Body of pancreas (tissue), 4 donors: ENCODE measurements at regions not wholly inside any gene's neighbourhood (a gene's known extent, or its start where the extent isn't known, plus 50 kb on each side); places are given as distances from the start of the nearest gene placed in this dataset.

Source experiments
- ATAC-seq: fragments of 150-250 bp; one replicate; pipeline ENCODE4 v1.9.1; 2016
- DNase-seq, 4 donors: peaks; one replicate each; pipeline ENCODE4 v3.0.0-alpha.2; 2019
- H3K27ac ChIP-seq, 4 donors: fragments of 200-600 bp; sonication (generic); 1 replicate in 3 of 4; 2 replicates in 1 of 4; pipeline versions ENCODE4 v1.5.1 to v1.6.1; 2016 to 2019; ENCODE audit warnings: mild to moderate bottlenecking in 1 of 4, mixed read lengths in 1 of 4, moderate library complexity in 1 of 4
- H3K27me3 ChIP-seq, 2 donors: fragments of 200-600 bp; sonication (generic); one replicate each; pipeline ENCODE4 v1.6.0; 2016; ENCODE audit warnings: mild to moderate bottlenecking in 1 of 2
- H3K36me3 ChIP-seq, 2 donors: fragments of 200-600 bp; sonication (generic); replicated peaks in 1 of 2; 2 replicates each; pipeline ENCODE4 v1.5.1; 2016; ENCODE audit warnings: low read depth in 2 of 2; ENCODE audit not compliant: insufficient read depth in 1 of 2
- H3K4me1 ChIP-seq: fragments of 200-600 bp; sonication (generic); one replicate; pipeline ENCODE4 v1.6.0; 2016
- H3K4me3 ChIP-seq, 2 donors: fragments of 200-600 bp; sonication (generic); 1 replicate in 1 of 2; 2 replicates in 1 of 2; pipeline ENCODE4 v1.5.1; 2016 to 2019
- H3K9me3 ChIP-seq, 3 donors: fragments of 200-600 bp; sonication (generic); 1 replicate in 2 of 3; 2 replicates in 1 of 3; pipeline ENCODE4 v1.5.1; 2016
- POLR2A ChIP-seq, 3 donors: fragments of 450-650 bp; IDR thresholded peaks; one replicate each; pipeline ENCODE4 v1.6.1; 2016; ENCODE audit warnings: antibody characterized with exemption in 3 of 3, mild to moderate bottlenecking in 2 of 3
- WGBS, 2 donors: methylation state at CpG; one replicate each; pipeline ENCODE4 v1.1.5; 2017; 5-methylcytosine and 5-hydroxymethylcytosine counted together
- intact Hi-C: fragments of 100-400 bp; cut with DNase I; formaldehyde crosslinking; loops from one replicate; pipeline ENCODE4 v1.15.1; 2023
- TF ChIP-seq, protein P1 (sequence below), 7 experiments: fragments of 450-650 bp in 4 of 7; fragments of 200-600 bp in 3 of 7; sonication (generic) in 3 of 7; IDR thresholded peaks; one replicate each; pipeline ENCODE4 v1.5.1; 2016 to 2019; ENCODE audit warnings: antibody characterized with exemption in 7 of 7

DNA sequence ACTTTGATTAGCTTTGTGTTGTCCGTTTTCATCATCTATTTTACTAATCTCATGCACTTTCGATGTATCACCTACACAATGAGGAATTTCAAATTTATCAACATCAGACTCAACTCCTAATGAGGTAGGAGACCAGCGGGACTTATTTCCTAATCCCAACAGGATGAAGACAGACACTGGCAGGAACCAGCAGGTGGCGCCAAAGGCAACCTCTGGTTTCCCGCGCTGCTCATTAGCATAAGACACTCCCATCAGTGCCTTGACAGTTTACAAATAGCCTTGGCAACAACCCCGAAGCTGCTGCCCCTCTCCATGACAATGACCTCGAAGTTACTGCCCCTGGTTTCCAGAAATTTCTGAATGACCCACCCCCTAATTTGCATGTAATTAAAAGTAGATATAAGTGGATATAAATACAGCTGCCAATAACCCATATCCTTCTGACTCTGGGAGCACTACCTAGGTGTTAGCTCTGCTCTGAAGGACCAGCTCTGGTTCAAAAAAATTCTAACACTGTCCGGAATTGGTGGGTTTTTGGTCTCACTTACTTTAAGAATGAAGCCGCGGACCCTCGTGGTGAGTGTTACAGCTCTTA lies 974.8 kb downstream of the ADGRL2 start:
- TF ChIP-seq, protein P1, sequence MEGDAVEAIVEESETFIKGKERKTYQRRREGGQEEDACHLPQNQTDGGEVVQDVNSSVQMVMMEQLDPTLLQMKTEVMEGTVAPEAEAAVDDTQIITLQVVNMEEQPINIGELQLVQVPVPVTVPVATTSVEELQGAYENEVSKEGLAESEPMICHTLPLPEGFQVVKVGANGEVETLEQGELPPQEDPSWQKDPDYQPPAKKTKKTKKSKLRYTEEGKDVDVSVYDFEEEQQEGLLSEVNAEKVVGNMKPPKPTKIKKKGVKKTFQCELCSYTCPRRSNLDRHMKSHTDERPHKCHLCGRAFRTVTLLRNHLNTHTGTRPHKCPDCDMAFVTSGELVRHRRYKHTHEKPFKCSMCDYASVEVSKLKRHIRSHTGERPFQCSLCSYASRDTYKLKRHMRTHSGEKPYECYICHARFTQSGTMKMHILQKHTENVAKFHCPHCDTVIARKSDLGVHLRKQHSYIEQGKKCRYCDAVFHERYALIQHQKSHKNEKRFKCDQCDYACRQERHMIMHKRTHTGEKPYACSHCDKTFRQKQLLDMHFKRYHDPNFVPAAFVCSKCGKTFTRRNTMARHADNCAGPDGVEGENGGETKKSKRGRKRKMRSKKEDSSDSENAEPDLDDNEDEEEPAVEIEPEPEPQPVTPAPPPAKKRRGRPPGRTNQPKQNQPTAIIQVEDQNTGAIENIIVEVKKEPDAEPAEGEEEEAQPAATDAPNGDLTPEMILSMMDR (IDR thresholded peaks at IDR 0.05), result peak; percentile 19 to 52 (median 43)
- no peak for TF ChIP-seq POLR2A (IDR thresholded peaks at IDR 0.05)
- no peaks in the 10 kb centered on the region for H3K36me3 ChIP-seq
- H3K4me3 ChIP-seq, result no peak overlapping the region
- no peak overlapping the region for H3K27ac ChIP-seq
- WGBS, 2 donors, result 62 to 68% methylated on average over 12 of the region's 12 CpGs
- DNase-seq (peak; percentile 43 to 67 (median 54)), ATAC-seq (no peak)
- H3K4me1 ChIP-seq, result no peaks in the 10 kb centered on the region
- H3K27me3 ChIP-seq, result no peaks in the 10 kb centered on the region
- intact Hi-C loops, result no loop called here
- no peaks in the 10 kb centered on the region for H3K9me3 ChIP-seq

DNA sequence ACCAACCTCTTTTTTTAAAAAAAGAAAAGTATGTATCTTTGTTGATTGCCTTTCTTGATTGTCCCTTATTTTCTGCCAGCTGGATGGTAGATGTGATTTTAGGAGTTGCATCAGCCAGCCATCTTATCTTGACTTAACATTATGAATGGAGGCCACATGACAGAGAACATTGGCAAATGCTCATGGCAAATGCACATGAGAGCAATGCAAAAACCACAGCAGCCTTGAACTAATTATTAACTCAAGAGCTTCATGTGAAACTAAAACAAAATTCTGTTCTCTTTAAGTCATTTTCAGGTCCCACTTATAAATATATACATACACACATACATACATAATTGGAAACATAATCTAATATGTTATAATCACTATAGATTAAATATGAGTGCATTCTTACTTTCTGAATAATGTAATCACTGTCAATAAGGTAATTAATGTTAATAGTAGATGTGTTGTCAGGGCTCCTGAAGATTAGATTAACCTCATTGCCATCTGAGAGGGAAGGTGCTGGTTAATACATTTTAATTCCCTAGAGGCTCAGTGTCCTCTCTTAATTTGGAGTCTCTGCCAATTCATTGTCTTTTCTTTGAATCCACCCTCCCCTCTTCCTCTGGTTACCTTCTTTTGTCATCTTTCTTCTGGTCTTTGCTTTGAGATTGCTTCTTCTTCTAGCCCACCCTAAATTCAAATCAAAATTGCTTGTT lies 962.2 kb downstream of the ADGRL2 start:
- no peaks in the 10 kb centered on the region for H3K27me3 ChIP-seq
- DNase-seq (no peak), ATAC-seq (no peak)
- no peaks in the 10 kb centered on the region for H3K4me1 ChIP-seq
- intact Hi-C loops, result no loop called here
- H3K9me3 ChIP-seq, result no peaks in the 10 kb centered on the region
- no peak overlapping the region for H3K4me3 ChIP-seq
- H3K36me3 ChIP-seq, result no peaks in the 10 kb centered on the region
- TF ChIP-seq POLR2A (IDR thresholded peaks at IDR 0.05), result no peak
- TF ChIP-seq, protein P1 (IDR thresholded peaks at IDR 0.05), result no peak
- no peak overlapping the region for H3K27ac ChIP-seq

DNA sequence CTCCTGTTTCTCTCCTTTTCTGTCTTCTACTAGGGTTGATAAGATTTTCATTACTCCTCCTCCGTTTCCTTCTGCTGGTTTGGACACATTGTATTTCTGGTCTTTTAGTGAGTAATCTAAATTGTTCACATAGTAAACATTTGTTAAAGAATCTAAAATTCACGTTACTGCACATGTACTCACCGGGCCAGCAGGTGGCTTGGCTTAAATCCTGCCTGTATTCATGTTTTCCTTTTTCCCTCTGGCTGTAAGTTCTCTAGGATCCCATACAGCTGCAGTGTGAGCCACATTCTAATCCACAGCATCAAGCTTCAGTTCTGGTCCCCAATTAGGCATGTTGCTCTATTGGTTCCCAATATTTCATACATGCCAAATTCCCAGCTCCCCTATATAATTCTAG lies 958.3 kb downstream of the ADGRL2 start:
- H3K4me3 ChIP-seq, result no peak overlapping the region
- DNase-seq, result no peak
- intact Hi-C loops, result no loop called here
- no peaks in the 10 kb centered on the region for H3K36me3 ChIP-seq
- 39 to 42% methylated on average over 3 of the region's 3 CpGs for WGBS, 2 donors
- no peak overlapping the region for H3K27ac ChIP-seq
- no peak for ATAC-seq
- H3K9me3 ChIP-seq, result no peaks in the 10 kb centered on the region
- TF ChIP-seq POLR2A (IDR thresholded peaks at IDR 0.05), result no peak
- TF ChIP-seq, protein P1 (IDR thresholded peaks at IDR 0.05), result no peak
- no peaks in the 10 kb centered on the region for H3K4me1 ChIP-seq
- no peaks in the 10 kb centered on the region for H3K27me3 ChIP-seq

DNA sequence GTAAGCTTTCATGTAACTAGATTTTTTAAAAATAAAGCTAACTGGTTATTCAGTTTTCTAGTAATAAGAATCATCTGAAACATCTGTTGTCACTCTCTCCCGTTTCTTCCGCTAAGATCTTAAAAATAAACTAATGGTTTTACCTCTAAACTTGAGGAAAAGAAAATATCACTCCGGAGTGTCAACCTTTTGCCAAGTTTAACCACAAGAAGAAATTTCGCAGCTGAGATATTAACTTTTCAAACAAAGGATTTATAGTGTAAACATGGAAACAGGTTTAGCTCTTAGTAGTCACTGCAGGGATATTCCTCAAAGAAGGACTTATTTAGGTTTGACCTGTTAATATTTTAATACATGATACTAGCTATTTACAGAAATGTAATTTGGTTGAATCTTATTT lies 954.9 kb downstream of the ADGRL2 start:
- Histone ChIP-seq H3K27ac (no peak overlapping the region), H3K9me3 (no peaks in the 10 kb centered on the region), H3K36me3 (no peaks in the 10 kb centered on the region), H3K27me3 (no peaks in the 10 kb centered on the region), H3K4me3 (no peak overlapping the region), H3K4me1 (no peaks in the 10 kb centered on the region)
- no peak for TF ChIP-seq POLR2A (IDR thresholded peaks at IDR 0.05)
- TF ChIP-seq, protein P1 (IDR thresholded peaks at IDR 0.05), result no peak
- ATAC-seq (no peak), DNase-seq (no peak)
- WGBS, 2 donors, result 34 to 47% methylated on average over 4 of the region's 4 CpGs
- intact Hi-C loops, result no loop called here

DNA sequence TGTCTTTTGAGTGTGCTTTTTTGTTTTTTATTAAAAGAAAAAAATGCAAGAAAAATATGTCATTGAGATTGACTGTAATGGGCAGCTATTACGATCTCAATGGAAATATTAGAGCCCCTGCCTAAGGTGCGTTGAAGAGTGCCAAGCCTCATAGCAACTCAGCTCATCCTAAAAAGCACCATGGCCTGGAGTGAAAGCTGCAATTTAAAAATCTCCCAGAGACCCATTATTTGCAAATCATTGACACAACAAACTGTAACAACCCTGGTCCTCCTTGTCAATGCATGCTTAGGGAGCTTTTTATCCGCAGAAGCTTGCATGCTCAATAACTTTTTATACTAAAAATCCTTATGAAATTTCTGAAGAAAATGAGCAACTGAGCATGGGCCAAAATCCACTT lies 954.5 kb downstream of the ADGRL2 start:
- DNase-seq (no peak), ATAC-seq (no peak)
- no peak overlapping the region for H3K4me3 ChIP-seq
- H3K9me3 ChIP-seq, result no peaks in the 10 kb centered on the region
- no peaks in the 10 kb centered on the region for H3K36me3 ChIP-seq
- no peaks in the 10 kb centered on the region for H3K27me3 ChIP-seq
- no peak for TF ChIP-seq POLR2A (IDR thresholded peaks at IDR 0.05)
- TF ChIP-seq, protein P1 (IDR thresholded peaks at IDR 0.05), result no peak
- H3K4me1 ChIP-seq, result no peaks in the 10 kb centered on the region
- H3K27ac ChIP-seq, result no peak overlapping the region
- intact Hi-C loops, result no loop called here
- 92 to 94% methylated on average over 3 of the region's 3 CpGs for WGBS, 2 donors
